ENCODE measurements at regions not wholly inside any gene's neighbourhood (a gene's known extent, or its start where the extent isn't known, plus 50 kb on each side); places are given as distances from the start of the nearest gene placed in this dataset.
"Not testable (repeated sequence)": the region's sequence is repeated elsewhere in the genome, so short reads cannot be mapped to it uniquely, and the experiment has no call there.

DNA sequence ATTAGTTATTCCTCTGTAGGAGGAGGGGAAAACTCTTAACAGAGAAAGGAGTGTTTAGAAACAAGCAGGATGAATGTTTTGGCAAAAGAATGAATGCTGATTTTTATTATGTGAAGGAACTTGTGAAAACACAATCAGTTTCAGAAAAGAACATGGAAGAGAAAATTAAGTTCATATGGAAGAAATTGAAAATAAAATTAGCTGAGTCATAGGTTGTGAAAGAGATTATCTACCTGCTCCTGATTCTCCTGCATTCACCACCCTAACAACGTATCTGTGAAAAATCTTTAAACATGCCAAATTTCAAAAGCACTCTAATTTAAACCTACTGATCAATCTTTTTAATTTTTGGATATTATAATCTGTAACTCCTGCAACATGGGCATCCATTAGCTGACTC lies 227.3 kb upstream of the RSPO3 start:
- Histone ChIP-seq H3K9me3 (no peaks in the 10 kb centered on the region), H3K27ac (no peak overlapping the region), H3K36me3 (no peaks in the 10 kb centered on the region), H3K27me3 (no peaks in the 10 kb centered on the region), H3K4me1 (no peaks in the 10 kb centered on the region), H3K4me3 (no peak overlapping the region)
- WGBS, 2 donors, result 56 to 78% methylated on average over 1 of the region's 1 CpG
- no peak for TF ChIP-seq POLR2A (IDR thresholded peaks at IDR 0.05)
- no peak for TF ChIP-seq EP300 (IDR thresholded peaks at IDR 0.05)
- TF ChIP-seq, protein P1, sequence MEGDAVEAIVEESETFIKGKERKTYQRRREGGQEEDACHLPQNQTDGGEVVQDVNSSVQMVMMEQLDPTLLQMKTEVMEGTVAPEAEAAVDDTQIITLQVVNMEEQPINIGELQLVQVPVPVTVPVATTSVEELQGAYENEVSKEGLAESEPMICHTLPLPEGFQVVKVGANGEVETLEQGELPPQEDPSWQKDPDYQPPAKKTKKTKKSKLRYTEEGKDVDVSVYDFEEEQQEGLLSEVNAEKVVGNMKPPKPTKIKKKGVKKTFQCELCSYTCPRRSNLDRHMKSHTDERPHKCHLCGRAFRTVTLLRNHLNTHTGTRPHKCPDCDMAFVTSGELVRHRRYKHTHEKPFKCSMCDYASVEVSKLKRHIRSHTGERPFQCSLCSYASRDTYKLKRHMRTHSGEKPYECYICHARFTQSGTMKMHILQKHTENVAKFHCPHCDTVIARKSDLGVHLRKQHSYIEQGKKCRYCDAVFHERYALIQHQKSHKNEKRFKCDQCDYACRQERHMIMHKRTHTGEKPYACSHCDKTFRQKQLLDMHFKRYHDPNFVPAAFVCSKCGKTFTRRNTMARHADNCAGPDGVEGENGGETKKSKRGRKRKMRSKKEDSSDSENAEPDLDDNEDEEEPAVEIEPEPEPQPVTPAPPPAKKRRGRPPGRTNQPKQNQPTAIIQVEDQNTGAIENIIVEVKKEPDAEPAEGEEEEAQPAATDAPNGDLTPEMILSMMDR (IDR thresholded peaks at IDR 0.05), result no peak
- DNase-seq (ENCODE audit: low spot score in 2 of 2), result no peak

GRCh38 chr6:126892869-126893268 lies 225.6 kb upstream of the RSPO3 start:
- 90 to 91% methylated on average over 5 of the region's 5 CpGs for WGBS, 2 donors
- not testable (repeated sequence) for H3K27ac ChIP-seq; H3K4me1 ChIP-seq; H3K4me3 ChIP-seq; H3K9me3 ChIP-seq; H3K27me3 ChIP-seq; DNase-seq (ENCODE audit: low spot score in 2 of 2); H3K36me3 ChIP-seq

- WGBS, 2 donors, result 77 to 78% methylated on average over 4 of the region's 4 CpGs
- no peak for TF ChIP-seq EP300 (IDR thresholded peaks at IDR 0.05)
- TF ChIP-seq, protein P1 (IDR thresholded peaks at IDR 0.05), result no peak
- no peak for TF ChIP-seq POLR2A (IDR thresholded peaks at IDR 0.05)
- Histone ChIP-seq H3K36me3 (no peaks in the 10 kb centered on the region), H3K9me3 (no peaks in the 10 kb centered on the region), H3K4me3 (no peak overlapping the region), H3K4me1 (no peaks in the 10 kb centered on the region), H3K27me3 (no peaks in the 10 kb centered on the region), H3K27ac (no peak overlapping the region)
- no peak for DNase-seq (ENCODE audit: low spot score in 2 of 2)
These were observed 220.7 kb upstream of the RSPO3 start for GRCh38 chr6:126897758-126898157.

- 89 to 100% methylated on average over 1 of the region's 1 CpG for WGBS, 2 donors
- Histone ChIP-seq H3K4me1 (peaks cover 0 to 8% (median 0%) of the 10 kb centered on the region in 4 donors), H3K27me3 (no peaks in the 10 kb centered on the region), H3K27ac (no peak overlapping the region), H3K36me3 (no peaks in the 10 kb centered on the region), H3K9me3 (no peaks in the 10 kb centered on the region), H3K4me3 (no peak overlapping the region)
- no peak for DNase-seq (ENCODE audit: low spot score in 2 of 2)
- TF ChIP-seq POLR2A (IDR thresholded peaks at IDR 0.05), result no peak
- no peak for TF ChIP-seq EP300 (IDR thresholded peaks at IDR 0.05)
- TF ChIP-seq, protein P1 (IDR thresholded peaks at IDR 0.05), result no peak
These were observed 214.3 kb upstream of the RSPO3 start for GRCh38 chr6:126904176-126904575.

DNA sequence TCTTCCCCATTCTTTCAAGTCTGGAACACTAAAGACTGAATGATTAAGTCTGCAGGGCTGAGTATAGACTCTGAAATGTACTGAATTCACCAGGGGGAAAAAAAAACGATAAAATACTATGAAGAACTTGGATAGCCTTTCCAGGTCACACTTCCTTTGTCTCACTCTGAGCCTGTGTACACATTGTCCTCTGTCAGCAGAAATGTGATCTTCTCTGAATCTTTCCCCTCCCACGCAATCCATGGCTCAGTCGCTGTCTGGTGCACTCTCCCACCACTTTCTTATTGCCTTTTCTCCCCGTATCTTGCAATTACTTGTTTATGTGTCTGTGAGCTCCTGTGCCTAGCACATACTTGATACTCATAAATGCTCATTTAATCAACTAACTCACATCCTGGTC lies 212.6 kb upstream of the RSPO3 start:
- Histone ChIP-seq H3K36me3 (no peaks in the 10 kb centered on the region), H3K27me3 (no peaks in the 10 kb centered on the region), H3K9me3 (no peaks in the 10 kb centered on the region), H3K4me1 (peaks cover 0 to 8% (median 0%) of the 10 kb centered on the region in 4 donors), H3K27ac (no peak overlapping the region), H3K4me3 (no peak overlapping the region)
- DNase-seq (ENCODE audit: low spot score in 2 of 2), result no peak
- WGBS, 2 donors, result 67 to 70% methylated on average over 4 of the region's 4 CpGs
- TF ChIP-seq, protein P1 (IDR thresholded peaks at IDR 0.05), result no peak
- TF ChIP-seq EP300 (IDR thresholded peaks at IDR 0.05), result no peak

- TF ChIP-seq, protein P1 (IDR thresholded peaks at IDR 0.05), result no peak
- TF ChIP-seq POLR2A (IDR thresholded peaks at IDR 0.05), result no peak
- no peak for TF ChIP-seq EP300 (IDR thresholded peaks at IDR 0.05)
- Histone ChIP-seq H3K4me1 (peaks cover 0 to 8% (median 0%) of the 10 kb centered on the region in 4 donors), H3K27me3 (no peaks in the 10 kb centered on the region), H3K27ac (no peak overlapping the region), H3K4me3 (no peak overlapping the region), H3K9me3 (no peaks in the 10 kb centered on the region), H3K36me3 (no peaks in the 10 kb centered on the region)
- 63 to 76% methylated on average over 1 of the region's 1 CpG for WGBS, 2 donors
- DNase-seq (ENCODE audit: low spot score in 2 of 2), result no peak
These were observed 211.2 kb upstream of the RSPO3 start for GRCh38 chr6:126907312-126907711.
